Endodermal cell (in vitro differentiated cells): ENCODE measurements at regions not wholly inside any gene's neighbourhood (a gene's known extent, or its start where the extent isn't known, plus 50 kb on each side); places are given as distances from the start of the nearest gene placed in this dataset.

Experiments
- DNase-seq: peaks from one replicate; pipeline ENCODE4 v3.0.0-alpha.2; 2017
- H3K27ac ChIP-seq: 2 replicates; pipeline ENCODE4 v1.5.1; 2013; ENCODE audit warnings: mild to moderate bottlenecking, low read depth, low read length, moderate library complexity
- H3K27me3 ChIP-seq: 2 replicates; pipeline ENCODE4 v1.6.1; 2013; ENCODE audit warnings: mild to moderate bottlenecking, low read length, moderate library complexity; ENCODE audit not compliant: insufficient read depth, control insufficient read depth, poor library complexity, severe bottlenecking
- H3K36me3 ChIP-seq: 2 replicates; pipeline ENCODE4 v1.7.0; 2013; ENCODE audit warnings: mild to moderate bottlenecking, low read length, moderate library complexity; ENCODE audit not compliant: control insufficient read depth, insufficient read depth
- H3K4me1 ChIP-seq: one replicate; pipeline ENCODE4 v1.7.0; 2013; ENCODE audit warnings: low read length; ENCODE audit not compliant: control insufficient read depth, insufficient read depth
- H3K4me3 ChIP-seq: 2 replicates; pipeline ENCODE4 v1.5.1; 2013; ENCODE audit warnings: mild to moderate bottlenecking, low read length, moderate library complexity
- H3K9ac ChIP-seq: 2 replicates; pipeline ENCODE4 v1.6.1; 2013; ENCODE audit warnings: mild to moderate bottlenecking, low read length, moderate library complexity; ENCODE audit not compliant: poor library complexity, severe bottlenecking; ENCODE audit errors: extremely low read depth
- H3K9me3 ChIP-seq: 2 replicates; pipeline ENCODE4 v1.6.1; 2013; ENCODE audit warnings: mild to moderate bottlenecking, low read length, moderate library complexity; ENCODE audit not compliant: control insufficient read depth
- H3K27ac Mint-ChIP-seq: 2 replicates; pipeline ENCODE4 v1.8.0; 2020; ENCODE audit warnings: mixed read lengths
- H3K27me3 Mint-ChIP-seq: 2 replicates; pipeline ENCODE4 v1.8.0; 2021; ENCODE audit warnings: mild to moderate bottlenecking, mixed read lengths; ENCODE audit not compliant: insufficient read depth
- H3K36me3 Mint-ChIP-seq: 2 replicates; pipeline ENCODE4 v1.8.0; 2020; ENCODE audit warnings: low read depth, mixed read lengths
- H3K4me1 Mint-ChIP-seq: 2 replicates; pipeline ENCODE4 v1.8.0; 2020; ENCODE audit warnings: mixed read lengths
- H3K4me3 Mint-ChIP-seq: 2 replicates; pipeline ENCODE4 v1.8.0; 2020; ENCODE audit warnings: mild to moderate bottlenecking, moderate library complexity, mixed read lengths
- H3K9me3 Mint-ChIP-seq: 2 replicates; pipeline ENCODE4 v1.8.0; 2020; ENCODE audit warnings: mild to moderate bottlenecking, mixed read lengths
- CTCF ChIP-seq: fragments of 200-600 bp; sonication (generic); conservative IDR thresholded peaks from 2 replicates; pipeline ENCODE4 v1.5.0; 2021; ENCODE audit warnings: antibody characterized with exemption, mild to moderate bottlenecking
- WGBS, 2 experiments: methylation state at CpG; one replicate each; pipeline versions ENCODE4 v1.1.5 to v1.1.7; 2013; ENCODE audit warnings: missing lambda C conversion rate in 2 of 2, mixed read lengths in 1 of 2; ENCODE audit not compliant: insufficient coverage in 1 of 2, insufficient read length in 1 of 2; 5-methylcytosine and 5-hydroxymethylcytosine counted together

- Histone ChIP-seq H3K27me3 (no peaks in the 10 kb centered on the region), H3K4me3 (no peak overlapping the region), H3K4me1 (no peaks in the 10 kb centered on the region), H3K36me3 (no peaks in the 10 kb centered on the region), H3K27ac (no peak overlapping the region), H3K9me3 (no peaks in the 10 kb centered on the region), H3K9ac (no peak overlapping the region)
- peaks cover 4% of the 10 kb centered on the region for H3K4me1 Mint-ChIP-seq
- DNase-seq, result no peak
- no peak overlapping the region for H3K4me3 Mint-ChIP-seq
- no peak overlapping the region for H3K27ac Mint-ChIP-seq
- no peaks in the 10 kb centered on the region for H3K36me3 Mint-ChIP-seq
- TF ChIP-seq CTCF, result no peak
- H3K27me3 Mint-ChIP-seq, result peaks cover 3% of the 10 kb centered on the region
- peaks cover 60% of the 10 kb centered on the region for H3K9me3 Mint-ChIP-seq
- WGBS, 2 experiments, result 94% methylated on average over 4 of the region's 4 CpGs; no CpG with 5 or more reads in 1 of the 2 experiments
Observed at GRCh38 chrX:76366972-76367371, 60.5 kb upstream of the MAGEE1 start.
